Spleen (tissue), 7 donors: ENCODE measurements at regions not wholly inside any gene's neighbourhood (a gene's known extent, or its start where the extent isn't known, plus 50 kb on each side); places are given as distances from the start of the nearest gene placed in this dataset.
"Not testable (repeated sequence)": the region's sequence is repeated elsewhere in the genome, so short reads cannot be mapped to it uniquely, and the experiment has no call there.

Experiments
- CTCF ChIP-seq, 11 experiments: fragments of 200-600 bp in 7 of 11; fragments of 450-650 bp in 4 of 11; sonication (generic) in 4 of 11; IDR thresholded peaks in 8 of 11; conservative IDR thresholded peaks in 3 of 11; 1 replicate in 7 of 11; 2 replicates in 4 of 11; pipeline versions ENCODE4 v1.4.0 to v1.8.0; 2016 to 2021; ENCODE audit warnings: antibody characterized with exemption in 11 of 11, inconsistent platforms in 4 of 11, mild to moderate bottlenecking in 1 of 11
- POLR2A ChIP-seq, 3 donors: fragments of 450-650 bp; IDR thresholded peaks; one replicate each; pipeline ENCODE4 v1.5.1; 2017; ENCODE audit warnings: antibody characterized with exemption in 3 of 3, mild to moderate bottlenecking in 1 of 3
- POLR2AphosphoS5 ChIP-seq, 3 donors: sonication (generic); formaldehyde crosslinking; IDR thresholded peaks; one replicate each; pipeline ENCODE4 v1.5.1; 2017; ENCODE audit warnings: antibody characterized with exemption in 3 of 3
- donor health status: DM: no; HTN: no; CAD: no; lungs with moderate emphysema.
- donor health status: DM: no; HTN: no; CAD: no.
- donor health status: DM: no; HTN: no; CAD: no.

GRCh38 chr3:16774536-16774935, 110.2 kb upstream of the PLCL2 start:
- not testable (repeated sequence) for TF ChIP-seq CTCF (IDR thresholded peaks at IDR 0.05 in 8 of 11, conservative IDR thresholded peaks at IDR 0.05 in 3 of 11); POLR2A (IDR thresholded peaks at IDR 0.05); POLR2AphosphoS5 (IDR thresholded peaks at IDR 0.05)
